ENCODE measurements at regions not wholly inside any gene's neighbourhood (a gene's known extent, or its start where the extent isn't known, plus 50 kb on each side); places are given as distances from the start of the nearest gene placed in this dataset.

- ChIA-PET POLR2A (ENCODE audit: low non-redundant PET) (no interaction called here), CTCF (no interaction called here)
- Histone ChIP-seq H3K27me3 (replicated peaks; ENCODE audit: insufficient read depth, low read depth, low read length, poor library complexity) (no peaks in the 10 kb centered on the region), H3K4me1 (ENCODE audit: insufficient read depth, low read length, poor library complexity, severe bottlenecking) (peaks cover 14% of the 10 kb centered on the region), H3K27ac (ENCODE audit: low read depth, low read length, poor library complexity, severe bottlenecking) (no peak overlapping the region), H3K4me3 (ENCODE audit: low read depth, low read length, poor library complexity, severe bottlenecking) (no peak overlapping the region), H3K36me3 (ENCODE audit: insufficient read depth, low read length, poor library complexity, severe bottlenecking) (no peaks in the 10 kb centered on the region), H3K9me3 (ENCODE audit: low read depth, low read length, poor library complexity, severe bottlenecking) (no peaks in the 10 kb centered on the region)
- intact Hi-C loops (cut with micrococcal nuclease; ENCODE audit: unreplicated experiment): no loop called here
- TF ChIP-seq EZH2 (IDR thresholded peaks at IDR 0.05; ENCODE audit: borderline replicate concordance, low read depth, low read length, poor library complexity, severe bottlenecking) (no peak), CTCF (conservative IDR thresholded peaks at IDR 0.05; ENCODE audit: low read depth, low read length) (no peak)
- no TSS peak for BruUV-seq (replicated peaks)
- DNase-seq (ENCODE audit: low spot score): no peak
Observed at GRCh38 chr10:110391541-110391940, 86.8 kb upstream of the SMNDC1 start.

- ChIA-PET CTCF (no interaction called here), POLR2A (ENCODE audit: low non-redundant PET) (no interaction called here)
- Histone ChIP-seq H3K27ac (ENCODE audit: low read depth, low read length, poor library complexity, severe bottlenecking) (no peak overlapping the region), H3K36me3 (ENCODE audit: insufficient read depth, low read length, poor library complexity, severe bottlenecking) (no peaks in the 10 kb centered on the region), H3K4me1 (ENCODE audit: insufficient read depth, low read length, poor library complexity, severe bottlenecking) (peaks cover 14% of the 10 kb centered on the region), H3K9me3 (ENCODE audit: low read depth, low read length, poor library complexity, severe bottlenecking) (no peaks in the 10 kb centered on the region), H3K27me3 (replicated peaks; ENCODE audit: insufficient read depth, low read depth, low read length, poor library complexity) (no peaks in the 10 kb centered on the region), H3K4me3 (ENCODE audit: low read depth, low read length, poor library complexity, severe bottlenecking) (no peak overlapping the region)
- BruUV-seq (replicated peaks): no TSS peak
- intact Hi-C loops (cut with micrococcal nuclease; ENCODE audit: unreplicated experiment): no loop called here
- no peak for TF ChIP-seq CTCF (conservative IDR thresholded peaks at IDR 0.05; ENCODE audit: low read depth, low read length)
- no peak for TF ChIP-seq EZH2 (IDR thresholded peaks at IDR 0.05; ENCODE audit: borderline replicate concordance, low read depth, low read length, poor library complexity, severe bottlenecking)
- DNase-seq (ENCODE audit: low spot score): no peak
Observed at GRCh38 chr10:110392121-110392520, 87.4 kb upstream of the SMNDC1 start.

GRCh38 chr10:110392868-110393740, 88.4 kb upstream of the SMNDC1 start:
- H3K9me3 ChIP-seq (ENCODE audit: low read depth, low read length, poor library complexity, severe bottlenecking): no peaks in the 10 kb centered on the region
- no peak overlapping the region for H3K4me3 ChIP-seq (ENCODE audit: low read depth, low read length, poor library complexity, severe bottlenecking)
- ChIA-PET POLR2A (ENCODE audit: low non-redundant PET) (no interaction called here), CTCF (no interaction called here)
- H3K27me3 ChIP-seq (replicated peaks; ENCODE audit: insufficient read depth, low read depth, low read length, poor library complexity): no peaks in the 10 kb centered on the region
- BruUV-seq (replicated peaks): no TSS peak
- no peak for TF ChIP-seq CTCF (conservative IDR thresholded peaks at IDR 0.05; ENCODE audit: low read depth, low read length)
- TF ChIP-seq EZH2 (IDR thresholded peaks at IDR 0.05; ENCODE audit: borderline replicate concordance, low read depth, low read length, poor library complexity, severe bottlenecking): no peak
- H3K27ac ChIP-seq (ENCODE audit: low read depth, low read length, poor library complexity, severe bottlenecking): no peak overlapping the region
- H3K4me1 ChIP-seq (ENCODE audit: insufficient read depth, low read length, poor library complexity, severe bottlenecking): peaks cover 14% of the 10 kb centered on the region
- no peaks in the 10 kb centered on the region for H3K36me3 ChIP-seq (ENCODE audit: insufficient read depth, low read length, poor library complexity, severe bottlenecking)
- intact Hi-C loops (cut with micrococcal nuclease; ENCODE audit: unreplicated experiment): no loop called here
- peak; percentile 37 for DNase-seq (ENCODE audit: low spot score)

Data from A673 (cell line).